Loucy (cell line): ENCODE measurements at regions not wholly inside any gene's neighbourhood (a gene's known extent, or its start where the extent isn't known, plus 50 kb on each side); places are given as distances from the start of the nearest gene placed in this dataset.

Experiments used
- CTCF ChIP-seq: fragments of 200-600 bp; sonication (generic); conservative IDR thresholded peaks from 2 replicates; pipeline ENCODE4 v1.5.1; 2014; ENCODE audit warnings: mild to moderate bottlenecking, antibody characterized with exemption, low read length
- EZH2phosphoT487 ChIP-seq: fragments of 200-600 bp; IDR thresholded peaks from 2 replicates; pipeline ENCODE4 v1.6.1; 2018; ENCODE audit warnings: antibody characterized with exemption, mild to moderate bottlenecking, moderate library complexity, borderline replicate concordance

- no peak for TF ChIP-seq EZH2phosphoT487
- no peak for TF ChIP-seq CTCF
These were observed 107.3 kb upstream of the GLI3 start for GRCh38 chr7:42344198-42344755.
